IPS DF 4.7 (cell line): ENCODE measurements at regions not wholly inside any gene's neighbourhood (a gene's known extent, or its start where the extent isn't known, plus 50 kb on each side); places are given as distances from the start of the nearest gene placed in this dataset.

Experiments
- DNase-seq: peaks from one replicate; pipeline ENCODE4 v3.0.0-alpha.2; 2013; ENCODE audit warnings: low spot score; ENCODE audit errors: extremely low read depth

- no peak for DNase-seq
Observed at GRCh38 chr5:129400395-129400983, 59.6 kb upstream of the ADAMTS19 start.

DNA sequence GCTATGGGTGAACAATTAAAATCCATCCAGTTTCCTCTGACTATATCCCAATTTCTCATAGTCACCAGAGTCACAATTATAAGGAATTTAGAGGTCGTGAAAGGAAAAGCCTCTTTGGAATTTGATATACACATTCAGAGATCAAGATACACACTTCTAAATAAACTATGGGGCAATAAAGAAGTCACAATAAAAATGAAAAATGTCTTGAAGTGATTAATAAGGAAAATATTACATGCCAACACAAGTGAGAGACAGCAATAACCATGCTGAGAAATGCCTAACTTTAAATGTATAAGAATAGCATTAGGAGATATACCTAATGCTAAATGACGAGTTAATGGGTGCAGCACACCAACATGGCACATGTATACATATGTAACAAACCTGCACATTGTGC lies 54.9 kb upstream of the ADAMTS19 start:
- no peak for DNase-seq

GRCh38 chr5:129406440-129406839 lies 53.7 kb upstream of the ADAMTS19 start:
- no peak for DNase-seq
